Neuronal stem cell (in vitro differentiated cells): ENCODE measurements at regions not wholly inside any gene's neighbourhood (a gene's known extent, or its start where the extent isn't known, plus 50 kb on each side); places are given as distances from the start of the nearest gene placed in this dataset.

ENCODE experiments used
- DNase-seq: peaks from one replicate; pipeline ENCODE4 v3.0.0-alpha.2; 2013; ENCODE audit warnings: low spot score
- H2AFZ ChIP-seq: one replicate; pipeline ENCODE4 v1.6.1; 2013; ENCODE audit warnings: mild to moderate bottlenecking, low read length, inconsistent platforms
- H2AK5ac ChIP-seq: 2 replicates; pipeline ENCODE4 v1.6.1; 2013; ENCODE audit warnings: low read depth, mild to moderate bottlenecking, inconsistent platforms, low read length, moderate library complexity, mixed read lengths
- H2BK120ac ChIP-seq: 2 replicates; pipeline ENCODE4 v1.6.1; 2013; ENCODE audit warnings: low read depth, mild to moderate bottlenecking, inconsistent platforms, low read length, moderate library complexity, mixed read lengths
- H2BK12ac ChIP-seq: one replicate; pipeline ENCODE4 v1.6.1; 2013; ENCODE audit warnings: low read length, inconsistent platforms
- H2BK15ac ChIP-seq: 2 replicates; pipeline ENCODE4 v1.6.1; 2013; ENCODE audit warnings: mild to moderate bottlenecking, low read length, inconsistent platforms, mixed read lengths
- H2BK5ac ChIP-seq: one replicate; pipeline ENCODE4 v1.6.1; 2013; ENCODE audit warnings: inconsistent platforms, mild to moderate bottlenecking, low read length, moderate library complexity
- H3K14ac ChIP-seq: one replicate; pipeline ENCODE4 v1.6.1; 2013; ENCODE audit warnings: low read length, inconsistent platforms
- H3K18ac ChIP-seq: 2 replicates; pipeline ENCODE4 v1.6.1; 2013; ENCODE audit warnings: low read length, inconsistent platforms
- H3K23ac ChIP-seq: 2 replicates; pipeline ENCODE4 v1.6.1; 2013; ENCODE audit warnings: low read depth, mild to moderate bottlenecking, mixed read lengths, low read length, inconsistent platforms; ENCODE audit not compliant: poor library complexity
- H3K27ac ChIP-seq: replicated peaks from 3 replicates; pipeline ENCODE4 v1.5.1; 2013; ENCODE audit warnings: low read length, inconsistent platforms
- H3K27me3 ChIP-seq, 3 experiments: 2 replicates each; pipeline ENCODE4 v1.6.1; 2013; ENCODE audit warnings: low read length in 3 of 3, mild to moderate bottlenecking in 2 of 3, inconsistent platforms in 1 of 3, low read depth in 1 of 3, mixed read lengths in 1 of 3, moderate library complexity in 1 of 3; ENCODE audit not compliant: control insufficient read depth in 3 of 3, insufficient read depth in 3 of 3
- H3K36me3 ChIP-seq, 2 donors: replicated peaks in 1 of 2; 2 replicates each; pipeline ENCODE4 v1.6.1; 2013; ENCODE audit warnings: low read length in 2 of 2; ENCODE audit not compliant: control insufficient read depth in 2 of 2, insufficient read depth in 2 of 2
- H3K4ac ChIP-seq: 2 replicates; pipeline ENCODE4 v1.6.1; 2013; ENCODE audit warnings: inconsistent platforms, mild to moderate bottlenecking, low read length, moderate library complexity
- H3K4me1 ChIP-seq, 2 donors: 1 replicate in 1 of 2; 2 replicates in 1 of 2; pipeline ENCODE4 v1.6.1; 2013; ENCODE audit warnings: low read length in 2 of 2, low read depth in 1 of 2; ENCODE audit not compliant: control insufficient read depth in 2 of 2, insufficient read depth in 1 of 2
- H3K4me2 ChIP-seq: one replicate; pipeline ENCODE4 v1.6.1; 2013; ENCODE audit warnings: mild to moderate bottlenecking, low read length, inconsistent platforms; ENCODE audit not compliant: insufficient read depth, poor library complexity, severe bottlenecking
- H3K4me3 ChIP-seq, 2 donors: 2 replicates each; pipeline ENCODE4 v1.5.1; 2013; ENCODE audit warnings: low read length in 2 of 2, mild to moderate bottlenecking in 2 of 2, inconsistent platforms in 1 of 2, moderate library complexity in 1 of 2
- H3K79me1 ChIP-seq: one replicate; pipeline ENCODE4 v1.6.1; 2013; ENCODE audit warnings: low read depth, mild to moderate bottlenecking, inconsistent platforms, low read length, moderate library complexity
- H3K9ac ChIP-seq: one replicate; pipeline ENCODE4 v1.6.1; 2013; ENCODE audit warnings: mild to moderate bottlenecking, low read depth, low read length, inconsistent platforms; ENCODE audit not compliant: poor library complexity
- H3K9me3 ChIP-seq, 2 donors: replicated peaks in 1 of 2; 2 replicates each; pipeline versions ENCODE3 to v1.6.1; 2013; ENCODE audit warnings: low read length in 2 of 2, mild to moderate bottlenecking in 2 of 2, inconsistent platforms in 1 of 2, low read depth in 1 of 2, mixed read lengths in 1 of 2, moderate library complexity in 1 of 2; ENCODE audit not compliant: control insufficient read depth in 2 of 2, insufficient read depth in 1 of 2
- H4K8ac ChIP-seq: one replicate; pipeline ENCODE4 v1.6.1; 2013; ENCODE audit warnings: low read depth, mild to moderate bottlenecking, inconsistent platforms, low read length, moderate library complexity
- H4K91ac ChIP-seq: one replicate; pipeline ENCODE4 v1.6.1; 2013; ENCODE audit warnings: low read length, low read depth, mild to moderate bottlenecking, inconsistent platforms; ENCODE audit not compliant: poor library complexity
- WGBS, 2 donors: extraction: QIAGEN DNeasy Blood & Tissue Kit; methylation state at CpG; one replicate each; pipeline ENCODE4 v1.1.7; 2013; ENCODE audit warnings: missing lambda C conversion rate in 2 of 2, mixed read lengths in 1 of 2; ENCODE audit not compliant: insufficient read length in 2 of 2, insufficient replicate concordance in 1 of 2; ENCODE audit errors: extremely low coverage in 2 of 2; 5-methylcytosine and 5-hydroxymethylcytosine counted together

- H3K79me1 ChIP-seq = no peaks in the 10 kb centered on the region
- H3K14ac ChIP-seq = no peak overlapping the region
- H3K4me3 ChIP-seq = no peak overlapping the region
- H2BK120ac ChIP-seq = no peak overlapping the region
- H3K36me3 ChIP-seq = no peaks in the 10 kb centered on the region
- H3K23ac ChIP-seq = no peak overlapping the region
- H3K9ac ChIP-seq = no peak overlapping the region
- no CpG with 5 or more reads among the region's 11 CpGs for WGBS, 2 donors
- no peak for DNase-seq
- no peak overlapping the region for H3K27ac ChIP-seq
- H2AFZ ChIP-seq = no peak overlapping the region
- H2BK5ac ChIP-seq = no peak overlapping the region
- H3K27me3 ChIP-seq = no peaks in the 10 kb centered on the region
- H2BK15ac ChIP-seq = no peak overlapping the region
- peak overlapping the region; percentile 74 for H4K8ac ChIP-seq
- peaks cover 8 to 13% of the 10 kb centered on the region in 2 donors for H3K4me1 ChIP-seq
- no peak overlapping the region for H3K4me2 ChIP-seq
- H2BK12ac ChIP-seq = no peak overlapping the region
- no peaks in the 10 kb centered on the region for H3K9me3 ChIP-seq
- H2AK5ac ChIP-seq = no peak overlapping the region
- no peak overlapping the region for H4K91ac ChIP-seq
- no peak overlapping the region for H3K4ac ChIP-seq
- peak overlapping the region; percentile 68 for H3K18ac ChIP-seq
These were observed 74.5 kb upstream of the CALM2 start for GRCh38 chr2:47250586-47251403.

GRCh38 chr2:47249931-47250330, 73.6 kb upstream of the CALM2 start:
- no peak overlapping the region for H2AK5ac ChIP-seq
- no peak overlapping the region for H3K4me3 ChIP-seq
- no peaks in the 10 kb centered on the region for H3K27me3 ChIP-seq
- peaks cover 8 to 13% of the 10 kb centered on the region in 2 donors for H3K4me1 ChIP-seq
- peak overlapping the region; percentile 75 for H2AFZ ChIP-seq
- no peak overlapping the region for H2BK12ac ChIP-seq
- no peak overlapping the region for H4K8ac ChIP-seq
- no peak overlapping the region for H2BK120ac ChIP-seq
- no peak overlapping the region for H3K4ac ChIP-seq
- H2BK15ac ChIP-seq = no peak overlapping the region
- no peak overlapping the region for H3K14ac ChIP-seq
- H3K9ac ChIP-seq = no peak overlapping the region
- no peak overlapping the region for H3K23ac ChIP-seq
- no peak overlapping the region for H3K27ac ChIP-seq
- no peak overlapping the region for H4K91ac ChIP-seq
- no peaks in the 10 kb centered on the region for H3K79me1 ChIP-seq
- H3K18ac ChIP-seq = no peak overlapping the region
- no peaks in the 10 kb centered on the region for H3K9me3 ChIP-seq
- H3K4me2 ChIP-seq = no peak overlapping the region
- no peaks in the 10 kb centered on the region for H3K36me3 ChIP-seq
- WGBS, 2 donors = no CpG with 5 or more reads among the region's 6 CpGs
- no peak overlapping the region for H2BK5ac ChIP-seq
- no peak for DNase-seq

GRCh38 chr2:47249157-47249900, 73.0 kb upstream of the CALM2 start:
- H3K14ac ChIP-seq = no peak overlapping the region
- H2BK120ac ChIP-seq = no peak overlapping the region
- no peak overlapping the region for H3K4me3 ChIP-seq
- H3K79me1 ChIP-seq = no peaks in the 10 kb centered on the region
- H3K27ac ChIP-seq = no peak overlapping the region
- H3K9me3 ChIP-seq = no peaks in the 10 kb centered on the region
- no peak overlapping the region for H3K4ac ChIP-seq
- peaks cover 8 to 13% of the 10 kb centered on the region in 2 donors for H3K4me1 ChIP-seq
- no peaks in the 10 kb centered on the region for H3K27me3 ChIP-seq
- H3K18ac ChIP-seq = peak overlapping the region; percentile 15
- H3K4me2 ChIP-seq = no peak overlapping the region
- H2BK5ac ChIP-seq = no peak overlapping the region
- H2BK15ac ChIP-seq = no peak overlapping the region
- no peak overlapping the region for H4K91ac ChIP-seq
- no peaks in the 10 kb centered on the region for H3K36me3 ChIP-seq
- H2AK5ac ChIP-seq = no peak overlapping the region
- no peak for DNase-seq
- H3K23ac ChIP-seq = no peak overlapping the region
- no CpG with 5 or more reads among the region's 13 CpGs for WGBS, 2 donors
- H4K8ac ChIP-seq = no peak overlapping the region
- H2BK12ac ChIP-seq = no peak overlapping the region
- no peak overlapping the region for H3K9ac ChIP-seq
- H2AFZ ChIP-seq = peak overlapping the region; percentile 75

- H3K4me2 ChIP-seq = no peak overlapping the region
- H3K4me1 ChIP-seq = peaks cover 11 to 15% of the 10 kb centered on the region in 2 donors
- H3K9ac ChIP-seq = no peak overlapping the region
- no peak for DNase-seq
- no peak overlapping the region for H3K27ac ChIP-seq
- no peaks in the 10 kb centered on the region for H3K9me3 ChIP-seq
- H2BK12ac ChIP-seq = no peak overlapping the region
- peak overlapping the region; percentile 72 for H3K18ac ChIP-seq
- no peak overlapping the region for H2BK15ac ChIP-seq
- WGBS, 2 donors = no CpG with 5 or more reads among the region's 14 CpGs
- H3K79me1 ChIP-seq = no peaks in the 10 kb centered on the region
- H3K14ac ChIP-seq = no peak overlapping the region
- H3K23ac ChIP-seq = no peak overlapping the region
- H2BK120ac ChIP-seq = no peak overlapping the region
- H3K4ac ChIP-seq = no peak overlapping the region
- no peak overlapping the region for H4K91ac ChIP-seq
- H3K27me3 ChIP-seq = no peaks in the 10 kb centered on the region
- no peak overlapping the region for H3K4me3 ChIP-seq
- H4K8ac ChIP-seq = no peak overlapping the region
- no peaks in the 10 kb centered on the region for H3K36me3 ChIP-seq
- peak overlapping the region; percentile 59 for H2AFZ ChIP-seq
- no peak overlapping the region for H2BK5ac ChIP-seq
- H2AK5ac ChIP-seq = no peak overlapping the region
These were observed 67.4 kb upstream of the CALM2 start for GRCh38 chr2:47243596-47244323.
